NCI-H2107 treated with DMSO at 0.1 percent for 48 hours (cell line): ENCODE measurements at regions not wholly inside any gene's neighbourhood (a gene's known extent, or its start where the extent isn't known, plus 50 kb on each side); places are given as distances from the start of the nearest gene placed in this dataset.
"Not testable (repeated sequence)": the region's sequence is repeated elsewhere in the genome, so short reads cannot be mapped to it uniquely, and the experiment has no call there.

ENCODE experiments used
- DNase-seq: peaks from one replicate; lab custom pipeline; 2025; ENCODE audit not compliant: unreplicated experiment; lab: John Stamatoyannopoulos, UW

DNA sequence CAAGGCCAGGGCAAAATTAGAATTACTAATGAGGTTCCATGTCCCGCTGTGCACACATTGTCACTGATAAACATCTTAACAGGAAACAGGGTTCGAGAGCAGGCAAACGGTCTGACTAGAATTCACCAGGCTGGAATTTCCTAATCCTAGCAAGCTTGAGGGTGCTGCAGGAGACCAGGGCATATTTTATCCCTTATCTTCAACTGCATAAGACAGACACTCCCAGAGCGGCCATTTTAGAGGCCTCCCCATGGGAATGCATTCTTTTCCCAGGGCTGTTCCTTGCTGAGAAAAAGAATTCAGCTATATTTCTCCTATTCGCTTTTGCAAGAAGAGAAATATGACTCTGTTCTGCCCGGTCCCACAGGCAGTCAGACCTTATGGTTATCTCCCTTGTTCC, 282.5 kb upstream of the TACR3 start:
- not testable (repeated sequence) for DNase-seq

DNA sequence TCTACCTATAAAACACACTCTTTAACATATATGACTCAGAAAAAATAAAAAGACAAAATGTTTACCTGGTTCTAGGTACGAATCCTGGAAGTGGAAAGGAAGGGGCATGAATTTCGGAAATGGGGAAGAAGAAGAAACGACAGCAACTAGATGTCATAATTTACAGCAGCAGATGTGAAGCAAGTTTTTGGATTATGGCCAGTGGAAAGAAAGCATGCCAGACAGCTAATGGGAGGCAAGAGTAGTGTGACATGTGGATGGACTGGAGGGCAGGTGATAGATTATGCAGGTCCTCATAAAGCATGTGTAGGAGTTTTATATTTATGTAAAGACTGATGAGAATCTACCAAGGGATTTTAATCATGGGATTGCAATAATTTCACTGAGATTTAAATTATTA, 279.0 kb upstream of the TACR3 start:
- DNase-seq, result no peak

GRCh38 chr4:103996637-103997036, 276.9 kb upstream of the TACR3 start:
- peak; percentile 29 for DNase-seq

DNA sequence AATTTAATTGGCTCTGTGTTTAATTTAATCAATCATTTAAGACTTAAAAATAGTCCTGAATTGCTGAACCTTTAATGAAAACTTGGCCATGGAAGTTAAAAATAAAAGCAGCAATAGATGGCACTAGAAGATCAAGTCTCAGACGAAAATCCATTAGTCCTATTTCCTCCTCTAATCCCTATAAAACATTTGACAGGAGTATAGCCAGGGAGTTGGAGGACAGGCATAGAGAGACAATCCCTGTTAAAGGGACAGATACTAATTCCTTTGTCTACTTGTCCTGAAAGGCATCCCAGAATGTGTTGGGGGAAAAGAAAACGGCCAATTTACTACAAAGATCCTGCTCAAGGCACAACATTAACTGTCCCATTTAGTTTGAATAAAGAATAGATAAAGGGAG, 276.3 kb upstream of the TACR3 start:
- peak; percentile 35 for DNase-seq

DNA sequence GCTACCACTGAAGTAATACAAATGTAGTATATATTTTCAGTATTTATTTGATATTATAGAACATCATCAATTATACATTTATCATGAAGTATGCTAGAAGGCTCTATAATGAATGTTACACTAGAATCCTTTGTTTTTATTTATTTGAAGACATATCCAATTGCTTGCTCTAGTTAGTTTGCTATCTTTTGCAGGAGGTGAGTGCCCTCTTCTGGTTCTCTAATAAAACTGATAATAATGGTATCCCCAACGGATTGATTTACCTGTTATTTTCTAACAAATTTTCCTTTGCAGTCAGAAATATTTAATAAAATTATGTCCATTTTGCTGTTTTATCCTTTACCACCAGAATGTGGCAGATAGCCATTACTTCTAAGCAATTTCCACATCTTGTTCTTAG, 274.3 kb upstream of the TACR3 start:
- peak; percentile 2 for DNase-seq

GRCh38 chr4:103982454-103982853, 262.7 kb upstream of the TACR3 start:
- no peak for DNase-seq

DNA sequence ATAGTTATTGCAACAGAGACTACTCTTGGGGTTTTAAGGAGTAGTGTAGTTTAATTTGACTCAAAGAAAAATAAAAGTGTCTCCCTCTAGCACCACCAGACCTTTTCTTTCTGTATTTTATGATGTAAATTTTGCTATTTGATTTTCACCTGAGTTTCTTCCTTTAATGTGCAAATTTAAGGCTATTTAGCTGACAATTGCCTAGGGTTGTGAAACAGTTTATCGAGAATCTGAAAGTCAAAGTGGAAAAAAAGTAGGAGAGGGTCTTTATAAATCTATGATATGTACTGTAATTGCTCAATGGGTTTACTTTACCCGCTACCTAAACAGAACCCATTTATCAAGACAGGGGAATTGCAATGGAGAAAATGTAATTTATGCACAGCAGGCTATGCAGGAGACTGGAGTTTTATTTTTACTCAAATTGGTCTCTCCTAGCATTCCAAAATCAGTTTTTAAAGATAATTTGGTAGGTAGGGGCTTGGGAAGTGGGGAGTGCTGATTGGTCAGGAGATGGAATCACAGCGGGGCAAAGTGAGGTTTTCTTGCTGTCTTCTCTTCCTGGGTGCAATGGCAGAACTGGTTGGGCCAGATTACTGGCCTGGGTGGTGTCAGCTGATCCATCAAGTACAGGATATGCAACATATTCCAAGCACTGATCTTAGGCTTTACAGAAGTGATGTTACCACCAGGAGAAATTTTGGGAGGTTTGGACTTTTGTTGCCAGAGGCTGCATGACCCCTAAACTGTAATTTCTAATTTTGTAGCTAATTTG, 228.6 kb upstream of the TACR3 start:
- no peak for DNase-seq

DNA sequence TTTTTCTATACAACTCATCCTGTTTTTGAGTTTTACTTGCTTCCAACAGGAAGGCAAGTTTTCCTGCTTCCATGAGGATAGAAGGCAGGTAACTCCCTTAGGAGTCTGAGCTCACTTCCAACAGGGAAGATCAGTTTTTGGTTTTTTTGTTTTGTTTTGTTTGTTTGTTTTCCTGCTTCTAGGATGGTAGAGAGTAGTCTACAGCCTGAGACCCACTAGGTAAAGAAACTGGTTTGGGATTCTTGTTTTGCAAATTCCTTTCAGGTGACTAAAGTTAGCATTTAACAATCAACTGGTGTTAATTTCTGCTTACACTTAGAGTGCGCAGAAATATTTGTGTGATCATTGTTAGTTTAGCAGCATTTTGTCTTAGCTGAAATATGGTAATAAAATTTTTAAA, 227.8 kb upstream of the TACR3 start:
- no peak for DNase-seq

- not testable (repeated sequence) for DNase-seq
Measured at GRCh38 chr4:103946621-103947268, 227.0 kb upstream of the TACR3 start.

DNA sequence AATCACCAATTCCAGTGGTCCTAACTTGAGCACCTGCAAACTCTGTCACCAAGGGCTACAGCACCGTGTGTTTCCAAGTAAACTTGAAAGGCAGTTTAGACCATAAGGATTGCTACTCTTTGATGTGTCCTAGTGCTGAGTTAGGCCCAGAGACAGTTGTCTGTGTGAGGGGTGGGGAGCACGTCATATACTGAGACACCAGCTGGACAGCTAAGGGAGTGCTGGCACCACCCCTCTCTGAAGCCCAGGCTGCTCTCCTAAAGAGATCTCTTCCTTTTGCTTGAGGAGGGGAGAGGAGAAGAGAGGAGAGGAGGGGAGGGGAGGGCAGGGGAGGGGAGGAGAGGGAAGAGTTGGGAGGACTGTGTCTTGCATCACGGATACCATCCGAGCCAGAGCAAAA, 218.7 kb upstream of the TACR3 start:
- DNase-seq, result no peak

- DNase-seq, result no peak
Measured at GRCh38 chr4:103936653-103937145, 216.9 kb upstream of the TACR3 start.

DNA sequence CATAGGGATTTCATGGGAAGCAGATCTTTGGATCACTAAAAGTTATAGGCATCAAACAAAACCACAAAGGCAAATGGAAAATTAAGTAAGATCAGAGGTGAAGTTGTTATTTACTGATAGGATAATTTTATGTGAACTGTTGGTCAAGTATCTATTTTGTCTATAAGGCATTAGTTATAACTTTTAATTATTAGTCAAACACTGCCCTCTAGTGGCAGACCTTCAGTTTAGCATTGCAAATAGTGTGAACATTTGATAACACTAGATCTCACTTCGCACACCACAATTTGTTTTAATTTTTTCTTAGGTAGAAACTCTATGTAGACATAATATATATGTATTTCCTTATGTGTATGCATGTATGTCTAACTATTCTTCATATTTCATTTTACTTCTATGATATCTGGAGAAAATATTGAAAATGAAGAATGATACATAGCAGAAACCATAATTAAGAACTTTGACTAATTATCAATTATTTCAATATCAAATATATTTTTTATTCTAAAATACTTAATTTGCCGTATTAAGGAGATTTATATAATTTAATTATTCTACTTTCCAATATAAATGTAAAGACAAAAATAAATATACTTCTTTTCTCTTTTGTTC, 214.5 kb upstream of the TACR3 start:
- peak; percentile 27 for DNase-seq

GRCh38 chr4:103928370-103928769, 208.6 kb upstream of the TACR3 start:
- DNase-seq, result no peak

DNA sequence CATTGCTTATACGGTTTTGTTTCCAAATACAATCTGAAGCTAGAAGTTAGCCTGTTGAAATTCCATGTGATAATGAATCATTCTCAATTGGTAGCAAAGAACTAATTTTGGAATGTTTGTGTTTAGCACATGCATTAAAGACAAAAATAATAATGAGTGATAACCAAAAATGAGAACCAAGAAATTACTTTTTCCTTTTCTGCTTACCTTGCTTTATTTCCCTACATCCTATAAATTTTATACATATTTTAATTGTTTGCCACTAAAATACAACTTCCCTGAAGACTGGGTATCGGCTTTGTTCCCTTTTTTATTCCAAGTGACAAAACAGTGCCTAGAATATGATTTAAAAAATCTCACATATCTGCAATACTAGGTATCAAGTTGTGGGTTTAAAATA, 203.8 kb upstream of the TACR3 start:
- DNase-seq, result no peak

DNA sequence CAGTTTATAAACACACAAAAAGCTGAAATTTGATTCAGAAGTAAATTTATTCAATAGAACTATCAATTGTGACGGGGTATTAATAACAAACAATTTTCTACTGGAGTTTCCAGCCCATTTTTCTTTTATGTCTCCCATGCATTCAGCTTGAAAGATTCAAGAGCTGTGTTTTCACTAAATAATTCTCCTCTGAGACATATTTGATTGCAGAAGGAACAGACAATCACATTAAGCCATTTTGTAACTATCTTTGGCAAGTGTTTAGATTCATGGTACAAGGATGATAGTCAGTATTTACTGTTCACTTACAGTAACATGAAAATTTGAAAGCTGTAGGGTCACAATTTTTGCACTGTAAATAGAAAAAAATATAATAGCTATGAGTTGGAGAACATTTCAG, 198.4 kb upstream of the TACR3 start:
- no peak for DNase-seq

DNA sequence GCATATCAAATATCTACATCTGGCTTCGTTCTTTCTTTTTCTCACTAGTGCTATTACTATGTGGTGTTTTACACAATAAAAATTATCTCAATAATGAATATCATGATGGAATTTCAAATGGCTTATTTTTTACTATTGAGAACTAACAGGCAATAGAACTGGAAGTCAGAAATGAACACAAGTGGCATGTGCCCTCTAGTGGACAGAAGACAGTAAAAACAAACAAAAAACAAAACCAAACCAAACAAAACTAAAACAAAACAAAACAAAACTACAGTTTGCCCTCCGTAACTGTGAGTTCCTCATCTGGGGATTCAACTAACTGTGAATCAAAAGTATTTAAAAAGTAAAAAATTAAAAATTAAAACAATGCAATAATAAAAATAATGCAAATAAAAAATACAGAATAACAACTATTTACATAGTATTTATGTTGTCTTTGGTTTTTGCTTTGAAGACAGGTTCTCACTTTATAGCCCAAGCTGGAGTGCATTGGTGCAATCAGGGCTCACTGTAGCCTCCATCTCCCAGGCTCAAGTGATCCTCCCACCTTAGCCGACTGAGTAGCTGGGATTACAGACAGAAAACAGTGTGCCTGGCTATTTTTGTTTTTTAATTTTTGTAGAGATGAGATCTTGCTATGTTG, 195.6 kb upstream of the TACR3 start:
- DNase-seq, result no peak

DNA sequence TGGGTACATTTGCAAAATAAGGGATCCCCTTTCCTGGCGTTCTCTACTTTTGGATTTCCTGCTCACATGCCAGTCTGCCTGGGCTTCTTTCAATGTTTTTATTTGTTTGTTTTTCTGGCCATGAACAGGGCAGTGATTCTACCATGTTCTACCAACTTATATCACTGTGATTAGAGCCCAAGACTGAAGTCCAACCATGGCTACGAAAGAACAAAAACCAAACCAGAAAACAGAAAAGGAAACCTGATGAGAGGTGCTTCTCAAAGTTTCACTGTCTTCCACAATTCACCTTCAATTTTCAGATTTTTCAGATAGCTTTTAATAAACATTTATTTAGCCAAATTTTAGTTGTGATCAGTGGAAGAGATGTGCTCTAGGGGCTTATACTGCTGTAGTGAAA, 187.6 kb upstream of the TACR3 start:
- DNase-seq, result no peak

DNA sequence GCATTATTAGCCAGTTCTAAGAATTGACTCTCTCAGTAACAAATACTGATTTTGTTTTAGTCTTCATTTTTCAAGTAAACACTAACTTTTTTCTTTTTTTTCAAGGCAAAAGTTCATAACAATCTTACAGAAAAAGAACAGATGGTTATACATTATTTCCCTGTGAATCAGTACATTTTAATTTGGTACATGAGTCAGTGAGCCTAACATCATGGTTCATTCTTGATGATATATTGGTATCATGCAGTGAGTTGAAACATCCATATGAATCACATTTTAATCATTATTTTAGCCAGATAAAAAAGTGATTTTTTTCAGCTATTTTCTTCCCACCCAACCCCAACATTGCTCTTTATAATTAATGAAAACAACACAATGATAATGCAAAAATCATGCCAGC, 184.3 kb upstream of the TACR3 start:
- no peak for DNase-seq

GRCh38 chr4:103902730-103903129, 182.9 kb upstream of the TACR3 start:
- DNase-seq, result no peak

GRCh38 chr4:103895876-103896465, 176.2 kb upstream of the TACR3 start:
- no peak for DNase-seq

GRCh38 chr4:103892586-103892985, 172.8 kb upstream of the TACR3 start:
- DNase-seq, result no peak
